ENCODE measurements at regions not wholly inside any gene's neighbourhood (a gene's known extent, or its start where the extent isn't known, plus 50 kb on each side); places are given as distances from the start of the nearest gene placed in this dataset.
"Not testable (repeated sequence)": the region's sequence is repeated elsewhere in the genome, so short reads cannot be mapped to it uniquely, and the experiment has no call there.

- no peak overlapping the region for H3K27ac ChIP-seq
Observed at GRCh38 chr1:196009362-196009761, 598.9 kb downstream of the KCNT2 start.

DNA sequence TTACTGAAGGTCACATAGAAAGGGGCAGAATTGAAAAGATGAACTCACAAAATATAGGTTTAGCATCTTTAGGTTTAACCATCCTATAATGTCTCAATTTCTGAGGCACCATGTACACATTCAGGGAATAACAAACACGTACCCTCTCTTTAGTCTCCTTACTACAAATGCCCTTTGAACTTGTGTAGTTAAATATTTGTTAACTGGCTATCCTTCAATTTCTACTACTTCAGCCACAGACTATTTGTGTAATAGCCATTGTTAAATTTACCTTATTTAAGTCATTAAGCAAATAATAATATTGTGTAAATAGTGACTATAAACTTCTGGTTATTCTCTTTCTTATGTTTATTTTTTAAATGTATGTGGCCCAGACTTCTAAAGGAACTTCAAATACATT is 600.5 kb downstream of the KCNT2 start:
- Histone ChIP-seq H3K27ac (no peak overlapping the region), H3K36me3 (no peaks in the 10 kb centered on the region), H3K4me3 (no peak overlapping the region), H3K9me3 (no peaks in the 10 kb centered on the region), H3K4me1 (no peaks in the 10 kb centered on the region), H3K27me3 (no peaks in the 10 kb centered on the region)
- no peak for TF ChIP-seq POLR2A (IDR thresholded peaks at IDR 0.05)
- TF ChIP-seq, protein P1, sequence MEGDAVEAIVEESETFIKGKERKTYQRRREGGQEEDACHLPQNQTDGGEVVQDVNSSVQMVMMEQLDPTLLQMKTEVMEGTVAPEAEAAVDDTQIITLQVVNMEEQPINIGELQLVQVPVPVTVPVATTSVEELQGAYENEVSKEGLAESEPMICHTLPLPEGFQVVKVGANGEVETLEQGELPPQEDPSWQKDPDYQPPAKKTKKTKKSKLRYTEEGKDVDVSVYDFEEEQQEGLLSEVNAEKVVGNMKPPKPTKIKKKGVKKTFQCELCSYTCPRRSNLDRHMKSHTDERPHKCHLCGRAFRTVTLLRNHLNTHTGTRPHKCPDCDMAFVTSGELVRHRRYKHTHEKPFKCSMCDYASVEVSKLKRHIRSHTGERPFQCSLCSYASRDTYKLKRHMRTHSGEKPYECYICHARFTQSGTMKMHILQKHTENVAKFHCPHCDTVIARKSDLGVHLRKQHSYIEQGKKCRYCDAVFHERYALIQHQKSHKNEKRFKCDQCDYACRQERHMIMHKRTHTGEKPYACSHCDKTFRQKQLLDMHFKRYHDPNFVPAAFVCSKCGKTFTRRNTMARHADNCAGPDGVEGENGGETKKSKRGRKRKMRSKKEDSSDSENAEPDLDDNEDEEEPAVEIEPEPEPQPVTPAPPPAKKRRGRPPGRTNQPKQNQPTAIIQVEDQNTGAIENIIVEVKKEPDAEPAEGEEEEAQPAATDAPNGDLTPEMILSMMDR (IDR thresholded peaks at IDR 0.05) = no peak
- DNase-seq = no peak

More at GRCh38 chr1:196009362-196009761, 598.9 kb downstream of the KCNT2 start:
- Histone ChIP-seq H3K4me1 (no peaks in the 10 kb centered on the region), H3K4me3 (no peak overlapping the region), H3K9me3 (no peaks in the 10 kb centered on the region), H3K27me3 (no peaks in the 10 kb centered on the region), H3K36me3 (no peaks in the 10 kb centered on the region)
- no peak for DNase-seq
- no peak for TF ChIP-seq POLR2A (IDR thresholded peaks at IDR 0.05)
- TF ChIP-seq, protein P1 (IDR thresholded peaks at IDR 0.05) = no peak

GRCh38 chr1:196005426-196005825 is 602.8 kb downstream of the KCNT2 start:
- Histone ChIP-seq H3K27me3 (no peaks in the 10 kb centered on the region), H3K4me3 (no peak overlapping the region), H3K9me3 (no peaks in the 10 kb centered on the region), H3K36me3 (no peaks in the 10 kb centered on the region), H3K4me1 (no peaks in the 10 kb centered on the region), H3K27ac (no peak overlapping the region)
- TF ChIP-seq POLR2A (IDR thresholded peaks at IDR 0.05) = no peak
- TF ChIP-seq, protein P1 (IDR thresholded peaks at IDR 0.05) = no peak
- DNase-seq = no peak

- H3K27me3 ChIP-seq = not testable (repeated sequence)
Observed at GRCh38 chr1:196004388-196004787, 603.9 kb downstream of the KCNT2 start.

DNA sequence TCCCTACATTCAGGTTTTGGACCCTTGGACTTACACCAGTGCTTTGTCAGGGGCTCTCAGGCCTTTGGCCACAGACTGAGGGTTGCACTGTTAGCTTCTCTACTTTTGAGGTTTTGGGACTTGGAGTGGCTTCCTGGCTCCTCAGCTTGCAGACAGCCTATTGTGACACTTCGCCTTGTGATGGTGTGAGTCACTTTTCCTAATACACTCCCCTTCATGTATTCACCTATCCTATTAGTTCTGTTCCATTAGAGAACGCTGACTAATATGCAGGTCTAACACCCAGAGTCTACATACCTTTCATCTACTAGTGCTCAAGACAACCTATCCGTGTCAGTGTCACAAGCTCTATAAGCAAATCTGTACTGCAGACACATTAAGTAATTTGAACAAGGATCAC is 605.3 kb downstream of the KCNT2 start:
- Histone ChIP-seq H3K4me1 (no peaks in the 10 kb centered on the region), H3K27me3 (no peaks in the 10 kb centered on the region), H3K9me3 (no peaks in the 10 kb centered on the region), H3K4me3 (no peak overlapping the region), H3K27ac (no peak overlapping the region), H3K36me3 (no peaks in the 10 kb centered on the region)
- TF ChIP-seq, protein P1 (IDR thresholded peaks at IDR 0.05) = no peak
- no peak for TF ChIP-seq POLR2A (IDR thresholded peaks at IDR 0.05)
- no peak for DNase-seq

More at GRCh38 chr1:196004388-196004787, 603.9 kb downstream of the KCNT2 start:
- not testable (repeated sequence) for H3K36me3 ChIP-seq, H3K27ac ChIP-seq, DNase-seq, H3K4me3 ChIP-seq, H3K9me3 ChIP-seq, H3K4me1 ChIP-seq

DNA sequence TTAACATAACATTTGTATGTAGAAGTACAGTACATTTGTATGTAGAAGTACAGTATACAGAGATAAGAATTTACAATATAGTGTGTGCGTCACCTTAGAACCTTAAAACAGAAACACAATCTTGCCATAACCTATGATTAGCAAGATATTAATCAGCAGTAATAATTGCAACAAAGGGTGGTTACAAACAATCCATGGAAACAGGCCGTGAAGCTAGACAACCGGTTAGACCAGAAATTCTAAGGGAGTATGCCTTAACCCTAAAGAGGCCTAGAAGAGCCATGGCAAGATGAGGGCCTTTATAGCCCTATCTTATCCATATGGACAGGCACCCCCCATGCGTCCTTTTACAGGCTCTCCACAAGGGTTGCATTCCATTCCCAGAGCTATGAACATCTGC is 605.9 kb downstream of the KCNT2 start:
- H3K9me3 ChIP-seq, H3K27ac ChIP-seq, DNase-seq, H3K27me3 ChIP-seq, H3K36me3 ChIP-seq, H3K4me3 ChIP-seq, H3K4me1 ChIP-seq: not testable (repeated sequence)

- no peak for TF ChIP-seq POLR2A (IDR thresholded peaks at IDR 0.05)
- TF ChIP-seq, protein P1 (IDR thresholded peaks at IDR 0.05) = no peak
- Histone ChIP-seq H3K27me3 (no peaks in the 10 kb centered on the region), H3K4me1 (no peaks in the 10 kb centered on the region), H3K4me3 (no peak overlapping the region), H3K27ac (no peak overlapping the region), H3K9me3 (no peaks in the 10 kb centered on the region), H3K36me3 (no peaks in the 10 kb centered on the region)
- DNase-seq = no peak
Observed at GRCh38 chr1:196001188-196001587, 607.1 kb downstream of the KCNT2 start.
